Transverse colon (tissue), 4 donors: ENCODE measurements at regions not wholly inside any gene's neighbourhood (a gene's known extent, or its start where the extent isn't known, plus 50 kb on each side); places are given as distances from the start of the nearest gene placed in this dataset.

Experiments
- DNase-seq: peaks from one replicate; pipeline ENCODE4 v3.0.0-alpha.2; 2019
- H3K27ac ChIP-seq, 4 donors: fragments of 200-600 bp; sonication (generic); 2 replicates each; pipeline ENCODE4 v1.5.1; 2016 to 2018; ENCODE audit warnings: inconsistent platforms in 4 of 4
- H3K27me3 ChIP-seq: fragments of 200-600 bp; sonication (generic); 2 replicates; pipeline ENCODE4 v1.5.1; 2017; ENCODE audit warnings: inconsistent platforms
- H3K36me3 ChIP-seq, 4 donors: fragments of 200-600 bp; sonication (generic); 2 replicates each; pipeline ENCODE4 v1.5.1; 2017 to 2019; ENCODE audit warnings: inconsistent platforms in 4 of 4
- H3K4me1 ChIP-seq, 4 donors: fragments of 200-600 bp; sonication (generic); 2 replicates each; pipeline ENCODE4 v1.5.1; 2017 to 2020; ENCODE audit warnings: inconsistent platforms in 4 of 4
- H3K4me3 ChIP-seq, 4 donors: fragments of 200-600 bp; sonication (generic); 1 replicate in 1 of 4; 2 replicates in 3 of 4; pipeline versions ENCODE4 v1.5.1 to v1.6.1; 2017 to 2019; ENCODE audit warnings: inconsistent platforms in 4 of 4
- H3K9me3 ChIP-seq, 2 donors: fragments of 200-600 bp; sonication (generic); 2 replicates each; pipeline ENCODE4 v1.5.1; 2017 to 2019; ENCODE audit warnings: inconsistent platforms in 2 of 2
- EP300 ChIP-seq: sonication (generic); formaldehyde crosslinking; IDR thresholded peaks from one replicate; pipeline ENCODE4 v1.6.1; 2017; ENCODE audit warnings: antibody characterized with exemption, low read depth
- POLR2A ChIP-seq: fragments of 450-650 bp; IDR thresholded peaks from one replicate; pipeline ENCODE4 v1.6.1; 2016; ENCODE audit warnings: antibody characterized with exemption, mild to moderate bottlenecking, moderate library complexity
- POLR2AphosphoS5 ChIP-seq, 3 donors: sonication (generic); formaldehyde crosslinking; IDR thresholded peaks; one replicate each; pipeline ENCODE4 v1.6.1; 2016; ENCODE audit warnings: antibody characterized with exemption in 3 of 3
- WGBS, 2 donors: methylation state at CpG; one replicate each; pipeline ENCODE4 v1.1.5; 2018; ENCODE audit warnings: low coverage in 1 of 2; 5-methylcytosine and 5-hydroxymethylcytosine counted together
- in situ Hi-C, 4 donors: fragments of 200-750 bp; cut with MboI; loops; one replicate each; pipeline versions ENCODE4 v1.15.0 to v1.15.1; 2017; ENCODE audit warnings: low sequenced_read_pairs in 3 of 4, low pct_ligation_motif_present in 1 of 4, low pct_unique_long_range_greater_than_20kb in 1 of 4
- intact Hi-C: fragments of 100-400 bp; cut with DNase I; formaldehyde crosslinking; loops from one replicate; pipeline ENCODE4 v1.15.1; 2023; ENCODE audit warnings: low total_unique reads
- TF ChIP-seq, protein P1 (sequence below), 5 experiments: fragments of 200-600 bp in 3 of 5; fragments of 450-650 bp in 2 of 5; sonication (generic) in 3 of 5; IDR thresholded peaks; 1 replicate in 2 of 5; 2 replicates in 3 of 5; pipeline ENCODE4 v1.5.1; 2016 to 2017; ENCODE audit warnings: antibody characterized with exemption in 5 of 5, inconsistent platforms in 3 of 5, mild to moderate bottlenecking in 2 of 5, moderate library complexity in 1 of 5

DNA sequence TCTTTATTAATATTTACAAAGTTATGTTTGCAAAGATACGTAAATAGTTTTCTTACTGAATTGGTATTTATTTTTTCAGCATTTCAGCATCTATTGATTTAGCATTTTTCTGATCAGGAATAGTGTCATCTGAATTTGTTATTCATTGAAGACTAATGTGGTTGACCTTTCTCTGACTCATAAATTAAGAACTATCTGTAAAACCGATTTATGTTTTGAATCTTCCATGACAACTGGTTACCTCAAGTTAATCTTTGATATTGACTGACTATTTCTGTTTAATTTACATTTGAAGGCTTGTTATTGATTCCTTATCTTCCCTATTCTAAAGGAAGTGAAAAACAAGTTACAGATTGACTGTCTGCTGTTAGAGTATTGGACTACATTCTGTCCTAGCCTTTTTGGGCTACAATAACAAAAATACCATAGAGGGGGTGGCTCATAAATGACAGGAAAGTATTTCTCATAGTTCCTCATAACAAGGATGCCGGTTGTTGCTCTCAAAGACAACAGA lies 1131.4 kb downstream of the PLA2G4A start:
- Histone ChIP-seq H3K27ac (no peak overlapping the region), H3K4me1 (no peaks in the 10 kb centered on the region), H3K36me3 (no peaks in the 10 kb centered on the region), H3K4me3 (no peak overlapping the region), H3K27me3 (no peaks in the 10 kb centered on the region), H3K9me3 (no peaks in the 10 kb centered on the region)
- TF ChIP-seq EP300 (no peak), POLR2AphosphoS5 (IDR thresholded peaks at IDR 0.05) (no peak), POLR2A (no peak)
- TF ChIP-seq, protein P1, sequence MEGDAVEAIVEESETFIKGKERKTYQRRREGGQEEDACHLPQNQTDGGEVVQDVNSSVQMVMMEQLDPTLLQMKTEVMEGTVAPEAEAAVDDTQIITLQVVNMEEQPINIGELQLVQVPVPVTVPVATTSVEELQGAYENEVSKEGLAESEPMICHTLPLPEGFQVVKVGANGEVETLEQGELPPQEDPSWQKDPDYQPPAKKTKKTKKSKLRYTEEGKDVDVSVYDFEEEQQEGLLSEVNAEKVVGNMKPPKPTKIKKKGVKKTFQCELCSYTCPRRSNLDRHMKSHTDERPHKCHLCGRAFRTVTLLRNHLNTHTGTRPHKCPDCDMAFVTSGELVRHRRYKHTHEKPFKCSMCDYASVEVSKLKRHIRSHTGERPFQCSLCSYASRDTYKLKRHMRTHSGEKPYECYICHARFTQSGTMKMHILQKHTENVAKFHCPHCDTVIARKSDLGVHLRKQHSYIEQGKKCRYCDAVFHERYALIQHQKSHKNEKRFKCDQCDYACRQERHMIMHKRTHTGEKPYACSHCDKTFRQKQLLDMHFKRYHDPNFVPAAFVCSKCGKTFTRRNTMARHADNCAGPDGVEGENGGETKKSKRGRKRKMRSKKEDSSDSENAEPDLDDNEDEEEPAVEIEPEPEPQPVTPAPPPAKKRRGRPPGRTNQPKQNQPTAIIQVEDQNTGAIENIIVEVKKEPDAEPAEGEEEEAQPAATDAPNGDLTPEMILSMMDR (IDR thresholded peaks at IDR 0.05) = no peak
- intact Hi-C loops (no loop called here), in situ Hi-C loops (no loop called here)
- WGBS, 2 donors = 73 to 74% methylated on average over 3 of the region's 3 CpGs
- DNase-seq = no peak

DNA sequence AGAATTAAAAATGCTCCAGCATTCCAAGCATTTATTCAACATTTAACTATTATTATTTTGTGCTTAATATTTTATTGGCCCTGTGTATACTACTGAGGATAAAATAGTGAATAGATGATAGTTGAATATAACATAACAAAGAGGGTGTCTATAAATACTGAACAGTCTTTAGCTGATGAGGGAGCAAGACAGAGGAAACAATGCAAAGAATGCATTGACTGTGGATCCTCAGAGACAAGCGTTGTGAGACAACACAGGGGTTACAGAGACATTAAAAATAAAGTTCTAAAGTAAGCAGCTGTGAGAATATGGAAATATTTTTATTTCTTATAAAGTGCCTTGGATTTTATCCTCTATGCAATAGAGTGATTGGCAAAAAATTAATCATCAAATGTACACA lies 1133.1 kb downstream of the PLA2G4A start:
- no peaks in the 10 kb centered on the region for H3K36me3 ChIP-seq
- no peak for DNase-seq
- TF ChIP-seq, protein P1 (IDR thresholded peaks at IDR 0.05) = no peak
- no peak for TF ChIP-seq POLR2AphosphoS5 (IDR thresholded peaks at IDR 0.05)
- TF ChIP-seq POLR2A = no peak
- TF ChIP-seq EP300 = no peak
- 26 to 48% methylated on average over 1 of the region's 1 CpG for WGBS, 2 donors
- H3K4me1 ChIP-seq = no peaks in the 10 kb centered on the region
- intact Hi-C loops = no loop called here
- no peaks in the 10 kb centered on the region for H3K9me3 ChIP-seq
- H3K27me3 ChIP-seq = no peaks in the 10 kb centered on the region
- in situ Hi-C loops = no loop called here
- no peak overlapping the region for H3K4me3 ChIP-seq
- no peak overlapping the region for H3K27ac ChIP-seq

DNA sequence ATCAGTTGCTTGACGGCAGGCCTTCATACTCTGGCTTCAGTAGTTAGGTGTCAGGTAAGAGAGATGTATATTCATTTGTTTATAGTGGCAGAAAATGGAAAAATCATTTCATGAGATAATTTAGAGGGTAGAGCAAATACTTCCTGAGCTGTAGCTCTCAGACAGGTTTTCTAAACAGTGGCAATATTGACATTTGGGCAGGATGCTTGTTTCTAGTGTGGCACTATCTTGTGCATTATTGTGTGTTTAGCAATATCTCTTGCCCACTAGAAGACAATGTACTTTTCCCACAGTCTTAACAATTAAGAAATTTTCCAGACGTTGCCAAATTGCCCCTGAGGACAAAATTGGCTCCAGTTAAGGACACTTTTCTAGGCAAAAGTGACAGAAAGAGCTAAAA lies 1143.1 kb downstream of the PLA2G4A start:
- TF ChIP-seq EP300 (no peak), POLR2A (no peak), POLR2AphosphoS5 (IDR thresholded peaks at IDR 0.05) (no peak)
- TF ChIP-seq, protein P1 (IDR thresholded peaks at IDR 0.05) = no peak
- in situ Hi-C loops (no loop called here), intact Hi-C loops (no loop called here)
- H3K27ac ChIP-seq = no peak overlapping the region
- no peaks in the 10 kb centered on the region for H3K27me3 ChIP-seq
- WGBS, 2 donors = 55 to 70% methylated on average over 2 of the region's 2 CpGs
- H3K36me3 ChIP-seq = no peaks in the 10 kb centered on the region
- no peaks in the 10 kb centered on the region for H3K4me1 ChIP-seq
- DNase-seq = no peak
- no peaks in the 10 kb centered on the region for H3K9me3 ChIP-seq
- H3K4me3 ChIP-seq = no peak overlapping the region

DNA sequence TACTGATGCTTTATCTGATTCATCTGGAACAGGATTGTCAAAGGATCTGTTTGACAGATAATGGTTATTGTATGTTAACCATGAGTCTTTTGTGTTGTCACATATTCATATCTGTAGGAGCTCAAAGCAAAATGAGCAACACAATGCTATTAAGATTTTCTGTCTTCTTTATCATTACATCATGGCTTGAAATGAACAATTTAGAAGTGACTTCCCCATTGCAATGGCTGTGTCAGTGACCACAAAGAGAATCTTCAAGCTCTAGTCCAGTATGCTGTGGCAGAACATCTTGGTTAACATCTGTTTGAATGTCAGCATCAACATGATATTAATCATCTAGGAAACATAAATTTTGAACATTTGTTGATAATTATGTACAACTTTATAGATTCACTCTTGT lies 1148.5 kb downstream of the PLA2G4A start:
- TF ChIP-seq POLR2AphosphoS5 (IDR thresholded peaks at IDR 0.05) (no peak), POLR2A (no peak), EP300 (no peak)
- TF ChIP-seq, protein P1 (IDR thresholded peaks at IDR 0.05) = no peak
- intact Hi-C loops = no loop called here
- in situ Hi-C loops = no loop called here

More for the DNA sequence above, 1148.5 kb downstream of the PLA2G4A start:
- H3K4me1 ChIP-seq = no peaks in the 10 kb centered on the region
- H3K36me3 ChIP-seq = no peaks in the 10 kb centered on the region
- H3K9me3 ChIP-seq = no peaks in the 10 kb centered on the region
- no peak for DNase-seq
- H3K27me3 ChIP-seq = no peaks in the 10 kb centered on the region
- no peak overlapping the region for H3K4me3 ChIP-seq
- no peak overlapping the region for H3K27ac ChIP-seq
